Stimulated activated CD8-positive, alpha-beta memory T cell treated with anti-CD3 and anti-CD28 coated beads, Interleukin-15, amount 100 ng/mL, for 4 hours (primary cell): ENCODE measurements at regions not wholly inside any gene's neighbourhood (a gene's known extent, or its start where the extent isn't known, plus 50 kb on each side); places are given as distances from the start of the nearest gene placed in this dataset.

Source experiments
- DNase-seq, 2 donors: peaks; one replicate each; pipeline ENCODE4 v3.0.0-alpha.2; 2020; ENCODE audit warnings: low read depth in 2 of 2

DNA sequence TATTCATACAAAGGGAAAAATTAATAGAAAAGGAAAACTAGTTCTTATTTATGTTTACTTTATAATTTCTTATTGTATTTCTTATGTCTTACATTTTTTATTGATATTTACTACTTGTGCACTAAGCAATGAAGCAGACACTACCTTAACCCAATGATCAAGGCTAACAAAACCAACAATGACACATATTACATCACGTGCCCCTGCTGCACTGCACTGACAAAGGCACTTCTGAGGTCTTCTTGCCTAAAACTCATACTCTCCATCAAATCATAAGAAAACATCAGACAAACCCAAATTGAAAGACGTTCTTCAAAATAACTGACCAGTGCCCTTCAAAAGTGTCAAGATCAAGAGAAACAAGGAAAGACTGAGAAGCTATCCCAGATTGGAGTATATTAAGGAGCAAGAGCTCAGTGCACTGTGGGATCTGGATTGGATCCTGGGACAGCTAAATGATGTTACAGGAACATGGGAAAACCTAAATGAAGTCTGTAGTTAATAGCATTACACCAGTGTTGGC is 230.9 kb downstream of the AUH start:
- no peak for DNase-seq

DNA sequence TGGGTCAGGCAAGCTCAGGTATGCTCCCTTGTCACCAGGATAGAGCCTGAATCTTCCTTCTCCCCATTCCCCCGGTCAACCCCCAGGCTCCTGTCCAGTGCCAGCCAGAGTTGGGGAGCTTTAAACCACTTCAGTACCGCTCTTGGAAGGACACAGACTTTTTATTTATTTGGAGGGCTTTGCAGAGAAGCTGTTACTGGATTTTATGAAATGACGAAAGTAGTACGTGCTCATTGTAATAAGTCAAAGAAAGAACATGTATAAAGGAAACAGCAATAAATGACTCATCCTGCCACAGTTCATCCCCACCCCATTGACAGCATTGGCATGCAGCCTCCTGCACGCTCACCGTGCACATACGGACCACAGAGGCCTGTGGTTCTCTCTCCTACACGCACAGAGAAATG is 230.3 kb downstream of the AUH start:
- DNase-seq: peak; percentile 27 to 30

DNA sequence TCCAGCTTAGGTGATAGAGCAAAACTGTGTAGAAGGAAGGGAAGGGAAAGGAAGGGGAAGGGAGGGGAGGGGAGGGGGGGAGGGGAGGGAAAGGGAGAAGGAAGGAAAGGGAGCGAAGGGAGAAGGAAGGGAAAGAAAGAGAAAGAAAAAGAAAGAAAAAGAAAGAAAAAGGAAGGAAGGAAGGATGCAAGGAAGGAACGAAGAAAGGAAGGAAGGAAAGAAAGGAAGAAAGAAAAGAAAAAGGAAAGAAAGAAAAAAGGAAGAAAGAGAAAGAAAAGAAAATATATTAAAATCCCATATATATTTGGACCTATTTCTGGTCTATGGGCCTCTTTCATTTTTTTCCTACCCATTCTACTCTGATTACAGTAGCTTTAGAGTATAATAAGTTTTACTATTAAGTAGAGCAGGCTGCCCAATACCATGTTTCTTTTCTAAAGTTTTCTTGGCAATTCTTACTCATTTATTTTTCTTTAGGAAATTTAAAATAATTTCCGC is 229.1 kb downstream of the AUH start:
- no peak for DNase-seq

DNA sequence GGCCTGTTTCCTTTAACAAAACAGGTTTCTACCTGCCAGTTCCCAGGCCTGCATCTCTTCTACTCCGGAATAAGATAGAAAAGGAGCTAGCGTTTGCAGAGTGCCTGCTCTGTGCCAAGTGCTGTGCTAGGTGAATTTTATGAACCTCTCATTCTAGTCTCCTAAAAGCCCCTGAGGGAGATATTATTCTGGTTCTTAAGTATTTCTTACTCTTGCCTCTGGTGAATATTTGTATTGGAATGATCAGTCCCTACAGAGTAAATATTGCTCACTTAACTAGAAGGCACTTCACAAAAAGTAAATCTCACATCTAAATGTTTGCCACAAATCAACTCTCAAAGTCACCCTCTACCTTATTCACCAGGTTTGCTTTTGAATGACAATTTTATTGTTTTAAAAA is 227.1 kb downstream of the AUH start:
- DNase-seq: no peak

DNA sequence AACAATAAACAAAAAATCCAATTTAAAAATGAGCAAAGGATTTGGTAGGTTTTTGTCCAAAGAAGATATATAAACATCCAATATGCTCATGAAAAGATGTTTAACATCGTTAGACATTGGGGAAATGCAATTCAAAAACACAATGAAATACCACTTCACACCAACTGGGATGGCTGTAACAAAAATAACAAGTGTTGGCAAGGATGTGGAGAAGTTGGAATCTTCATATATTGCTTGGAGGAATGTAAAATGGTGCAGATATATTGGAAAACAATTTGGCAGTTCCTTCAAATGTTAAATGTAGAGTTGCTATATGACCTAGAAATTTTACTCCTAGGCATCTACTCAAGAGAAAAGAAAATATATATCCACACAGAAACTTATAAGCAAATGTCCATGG is 224.3 kb downstream of the AUH start:
- DNase-seq: no peak

DNA sequence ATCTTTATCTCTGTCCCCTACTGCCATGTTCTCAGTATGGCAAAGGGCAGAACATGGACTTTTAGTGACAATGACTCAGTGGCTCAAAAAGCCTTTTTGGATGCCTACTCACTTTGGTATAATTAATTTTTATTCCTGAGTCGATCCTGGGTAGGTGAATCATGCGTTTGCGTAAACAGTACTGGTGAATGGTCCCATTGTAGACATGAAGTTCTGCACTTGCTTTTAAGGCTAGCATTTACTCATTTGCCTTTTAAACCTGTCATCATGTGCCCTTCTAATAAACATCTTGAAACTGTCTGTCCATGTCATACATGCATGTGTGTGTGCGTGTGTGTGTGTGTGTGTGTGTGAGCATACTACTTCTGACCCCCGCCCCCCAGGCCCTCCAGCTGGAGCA is 223.0 kb downstream of the AUH start:
- no peak for DNase-seq

DNA sequence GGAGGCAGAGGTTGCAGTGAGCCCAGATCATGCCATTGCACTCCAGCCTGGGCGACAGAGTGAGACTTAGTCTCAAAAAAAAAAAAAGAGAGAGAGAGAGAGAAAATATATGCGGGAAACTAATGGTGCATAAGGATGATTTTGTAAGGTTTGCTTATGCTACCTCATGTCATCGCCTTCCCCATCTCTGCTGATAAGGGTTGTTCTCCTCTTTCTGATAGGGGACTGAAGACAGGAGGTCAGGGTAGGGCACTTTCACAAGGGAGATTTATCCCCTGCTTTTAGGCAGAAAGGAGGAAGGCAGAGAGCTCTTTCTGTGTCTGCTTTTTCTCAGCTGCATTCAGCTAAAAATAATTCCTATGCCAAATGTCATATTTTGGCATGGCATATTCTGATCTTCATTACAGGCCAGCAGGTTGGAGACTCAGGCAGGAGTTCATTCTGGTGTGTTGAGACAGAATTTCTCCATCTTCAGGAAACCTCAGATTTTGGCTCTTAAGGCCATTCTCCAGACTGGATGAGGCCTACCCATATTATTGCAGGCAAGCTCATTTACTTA is 220.2 kb downstream of the AUH start:
- DNase-seq: no peak

DNA sequence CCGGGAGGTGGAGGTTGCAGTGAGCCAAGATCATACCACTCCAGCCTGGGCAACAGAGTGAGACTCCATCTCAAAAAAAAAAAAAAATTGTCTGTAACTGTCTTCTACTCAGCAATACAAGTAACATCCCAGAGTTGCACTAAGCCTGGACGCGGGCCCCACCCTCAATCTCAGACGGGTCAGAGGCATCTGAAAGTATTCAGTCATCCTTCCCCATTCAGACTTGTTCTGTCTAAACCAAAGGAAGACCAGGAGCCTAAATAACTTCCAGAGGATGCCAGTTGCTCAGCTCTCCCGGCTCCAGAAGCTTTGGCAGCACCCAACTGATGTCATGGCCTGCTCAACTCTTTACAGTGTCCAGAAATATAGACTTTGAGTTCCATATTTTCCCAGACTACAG is 218.6 kb downstream of the AUH start:
- DNase-seq: no peak

DNA sequence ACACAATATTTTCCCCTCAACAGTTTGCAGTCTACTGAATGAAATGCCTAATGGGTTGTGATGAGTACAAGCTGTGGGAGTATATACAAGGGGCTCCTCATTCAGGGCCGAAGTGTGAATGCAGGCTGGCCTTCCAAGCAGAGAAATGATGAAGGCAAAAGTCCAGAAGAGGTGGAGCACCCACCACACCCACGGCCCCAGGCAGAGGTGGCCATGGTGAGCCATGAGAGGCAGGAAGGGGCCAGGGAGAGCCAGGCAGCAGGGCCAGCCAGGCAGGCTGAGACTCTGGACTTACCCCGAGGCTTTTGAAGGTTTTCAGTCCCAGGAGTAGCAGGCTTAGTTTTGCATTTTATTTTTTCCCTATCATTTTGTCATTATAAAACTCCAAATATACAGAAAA is 218.1 kb downstream of the AUH start:
- no peak for DNase-seq

DNA sequence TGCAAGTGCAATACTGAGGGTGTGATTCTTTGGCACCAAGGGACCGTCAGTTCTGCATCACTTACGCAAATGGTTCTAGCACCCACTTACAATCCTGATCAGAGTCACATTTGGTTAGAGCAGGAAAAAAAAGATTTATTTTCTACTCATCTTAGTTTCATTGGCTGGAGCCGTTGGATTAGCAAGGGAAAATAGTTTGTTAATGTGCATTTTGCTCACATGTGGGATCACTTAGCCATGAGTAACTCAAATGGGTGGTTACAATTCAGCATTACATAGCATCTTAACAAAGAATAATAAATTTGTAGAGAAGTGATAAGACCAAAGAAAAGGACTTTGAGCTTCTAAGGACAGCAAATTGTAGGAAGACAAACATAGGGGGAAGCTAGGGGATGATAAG is 216.9 kb downstream of the AUH start:
- no peak for DNase-seq

DNA sequence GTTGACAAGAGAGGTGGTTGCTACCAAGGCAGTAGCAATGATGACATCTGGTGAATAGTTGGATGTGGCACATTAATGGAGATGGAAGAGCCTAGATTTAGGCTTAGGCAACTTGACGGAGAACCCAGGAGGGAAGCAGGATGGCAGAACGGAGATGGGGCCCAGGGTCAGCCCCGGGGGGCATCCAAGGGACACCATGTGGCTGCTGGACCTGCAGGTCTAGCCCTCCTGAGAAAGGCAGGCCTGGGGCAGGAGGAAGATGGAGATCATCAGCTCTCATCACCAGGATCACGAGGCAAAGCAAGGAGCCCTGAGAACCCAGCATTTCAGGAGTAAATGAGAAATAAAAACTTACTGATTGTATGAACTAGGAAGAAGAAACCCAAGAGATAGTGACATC is 216.2 kb downstream of the AUH start:
- no peak for DNase-seq

DNA sequence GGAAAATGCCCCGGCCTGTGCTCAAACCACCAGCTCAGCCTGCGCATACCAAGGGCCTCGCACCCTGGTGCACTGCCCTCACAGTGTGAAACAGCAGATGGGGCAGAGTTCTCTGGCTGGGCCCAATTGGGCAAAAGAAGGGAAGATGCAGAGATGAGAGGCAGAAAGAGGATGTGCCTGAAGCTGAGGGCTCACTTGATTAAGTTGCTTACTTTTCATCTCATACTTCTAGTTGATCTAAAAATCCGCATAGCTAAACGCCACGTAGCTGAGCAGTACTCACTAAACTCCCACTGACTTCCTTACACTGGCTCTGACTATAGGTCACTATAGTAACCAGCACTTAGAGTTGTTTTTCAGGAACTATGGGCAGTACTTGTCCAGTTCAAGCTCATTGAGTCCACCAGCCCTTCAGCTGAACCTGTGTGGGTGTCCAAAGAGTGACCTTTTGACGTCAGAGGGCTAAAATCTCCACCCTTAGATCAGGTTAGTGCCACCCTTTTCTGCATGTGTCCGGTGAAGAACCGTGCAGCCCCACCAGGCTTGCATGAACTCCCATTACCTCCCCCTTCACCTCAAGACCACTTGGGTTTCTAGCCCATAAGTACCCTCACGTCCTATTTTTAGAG is 215.2 kb downstream of the AUH start:
- no peak for DNase-seq

DNA sequence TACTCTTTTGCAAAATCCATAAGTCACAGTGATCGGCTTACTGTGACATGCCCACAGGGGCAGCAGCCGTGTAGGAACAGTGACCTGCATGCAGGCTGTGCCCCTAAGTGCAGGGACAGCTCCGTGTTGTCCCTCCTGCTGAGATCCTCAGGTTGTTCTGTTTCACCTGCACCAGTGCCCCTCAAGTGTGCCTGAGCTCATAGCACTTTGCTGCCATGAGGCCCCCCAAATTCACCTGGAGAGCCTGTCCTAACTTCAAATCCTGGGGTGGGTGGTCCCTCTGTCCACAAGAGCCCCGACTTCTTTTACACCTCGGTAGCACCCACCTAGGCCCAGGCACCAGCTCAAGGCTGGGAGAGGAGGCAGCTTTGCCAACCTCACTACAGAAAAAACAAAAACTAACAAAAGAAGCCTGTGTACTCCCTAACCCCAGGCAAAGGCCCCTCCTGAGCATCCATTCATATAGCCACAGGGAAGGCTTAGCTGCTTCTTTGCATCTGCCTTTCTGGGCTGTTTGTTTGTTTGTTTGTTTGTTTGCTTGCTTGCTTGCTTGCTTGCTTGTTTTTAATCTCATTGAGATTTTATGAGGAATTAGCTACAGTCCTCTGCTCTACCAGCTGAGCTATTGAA is 214.5 kb downstream of the AUH start:
- no peak for DNase-seq

DNA sequence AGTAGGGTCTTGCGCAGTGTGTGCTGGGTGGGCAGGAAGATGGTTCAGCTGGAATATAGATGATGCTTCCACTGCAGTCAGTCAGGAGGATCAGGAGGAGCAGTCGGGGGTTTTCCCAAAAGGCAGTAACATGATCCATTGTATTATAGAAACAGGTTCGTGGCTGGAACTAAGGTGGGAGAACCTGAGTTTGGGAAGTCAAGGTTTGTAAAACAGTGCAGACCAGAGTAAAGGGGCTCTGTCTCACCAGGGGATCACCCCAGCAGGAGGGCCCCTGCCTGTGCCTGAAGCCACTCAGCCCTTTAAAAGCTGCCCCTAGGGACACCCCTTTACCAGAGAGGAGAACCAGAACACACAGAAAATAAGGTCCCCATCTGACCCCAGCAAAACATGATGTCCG is 213.4 kb downstream of the AUH start:
- DNase-seq: no peak

DNA sequence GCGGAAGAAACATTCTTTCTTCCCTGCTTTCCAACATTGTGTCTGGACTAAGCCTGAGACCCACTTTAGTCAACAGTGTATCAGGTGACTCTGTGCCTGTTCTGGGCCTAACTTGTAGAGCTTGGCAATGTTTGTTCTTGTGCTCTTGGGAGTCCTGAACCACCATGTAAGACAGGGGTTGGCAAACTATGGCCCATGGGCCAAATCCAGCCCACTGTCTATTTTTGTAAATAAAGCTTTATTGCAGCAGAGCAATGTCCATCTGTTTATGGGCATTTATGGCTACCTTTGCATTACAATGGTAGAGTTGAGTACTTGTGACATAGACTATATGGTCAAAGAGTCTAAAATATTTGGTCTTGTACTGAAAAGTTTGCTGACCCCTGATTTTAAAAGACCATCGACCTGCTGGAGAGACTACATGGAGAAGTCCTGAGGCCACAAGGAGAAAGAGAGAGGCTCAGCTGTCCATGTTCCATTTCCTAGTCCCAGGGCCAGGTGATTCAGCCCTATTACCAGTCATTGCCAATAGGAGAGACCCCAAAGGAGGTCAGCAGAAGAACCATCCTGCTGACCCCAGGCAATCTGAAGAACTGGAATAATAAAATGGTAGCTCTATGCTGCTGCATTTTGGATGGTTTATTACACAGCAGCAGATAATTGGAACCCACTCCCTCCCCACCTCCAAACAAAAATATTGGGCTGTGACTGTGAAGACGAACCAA is 211.3 kb downstream of the AUH start:
- no peak for DNase-seq

DNA sequence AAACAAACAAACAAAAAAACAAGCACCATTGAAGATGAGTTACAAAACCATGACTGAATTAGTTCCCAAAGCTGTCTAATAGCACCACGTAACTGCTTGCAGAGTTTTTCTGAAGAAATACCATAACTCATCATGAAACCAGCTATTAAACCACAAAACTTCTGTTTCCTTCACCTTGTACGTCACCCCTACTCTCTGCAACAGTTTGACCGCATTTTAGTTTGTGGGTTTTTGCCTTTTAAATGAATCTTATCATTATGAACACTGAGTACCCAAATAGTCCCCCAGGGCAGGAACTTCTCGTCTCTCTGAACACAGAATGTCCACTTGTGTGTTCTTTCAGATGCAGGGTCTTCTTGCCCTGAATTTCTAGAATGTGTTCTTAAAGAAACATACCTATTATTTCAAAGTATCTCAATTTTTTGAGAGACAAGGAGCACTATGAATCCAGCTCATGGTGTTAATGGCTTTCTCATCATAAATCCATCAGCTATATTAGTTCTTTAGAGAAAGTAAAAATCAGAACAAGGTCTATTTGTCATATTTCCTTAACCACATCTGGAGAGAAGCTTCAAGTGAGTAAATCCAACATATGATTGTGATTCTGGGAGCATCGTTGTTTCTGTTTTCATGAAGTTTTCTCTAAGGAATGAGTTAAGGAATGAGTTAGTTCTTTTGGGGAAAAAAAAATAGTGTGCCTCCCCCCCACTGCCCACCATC is 210.6 kb downstream of the AUH start:
- peak in 1 of 2 donors; percentile 26 for DNase-seq

DNA sequence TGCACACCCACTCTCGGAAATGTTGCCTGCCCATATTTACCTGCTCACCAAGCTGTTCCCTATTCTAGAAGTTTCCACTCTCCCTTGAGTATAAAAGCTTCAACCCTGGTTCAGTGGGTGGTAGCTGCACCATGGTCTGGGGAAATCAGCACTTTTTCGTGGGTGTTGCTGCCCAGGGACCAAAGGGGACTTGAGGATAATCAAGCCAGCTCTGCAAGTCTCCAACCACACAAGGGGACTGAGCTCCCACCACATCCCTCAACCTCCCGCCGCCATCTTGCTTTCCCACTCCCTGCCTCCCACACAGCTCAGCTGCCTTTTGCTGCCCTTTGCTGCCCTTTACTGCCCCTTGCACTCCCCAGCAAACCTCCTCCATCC is 210.0 kb downstream of the AUH start:
- DNase-seq: no peak

DNA sequence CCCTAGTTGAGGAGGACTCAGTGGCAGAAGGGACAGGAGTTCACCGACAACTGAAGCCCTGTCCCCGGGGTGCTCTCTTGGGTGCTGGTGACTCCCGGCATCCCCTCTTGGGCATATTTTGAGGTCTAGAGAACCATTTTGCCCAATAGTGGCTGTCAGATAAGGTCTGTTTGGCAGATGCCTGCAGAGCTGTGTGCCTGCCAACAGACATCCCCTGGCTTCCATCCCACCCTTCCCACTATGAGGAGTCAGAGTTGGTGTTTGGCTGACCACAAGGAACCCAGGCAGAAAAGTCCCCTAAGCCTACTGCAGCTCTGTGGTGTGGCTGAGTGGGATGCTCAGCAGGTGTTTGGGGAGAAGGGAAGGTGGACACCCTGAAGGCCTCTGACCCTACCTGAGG is 207.0 kb downstream of the AUH start:
- no peak for DNase-seq

DNA sequence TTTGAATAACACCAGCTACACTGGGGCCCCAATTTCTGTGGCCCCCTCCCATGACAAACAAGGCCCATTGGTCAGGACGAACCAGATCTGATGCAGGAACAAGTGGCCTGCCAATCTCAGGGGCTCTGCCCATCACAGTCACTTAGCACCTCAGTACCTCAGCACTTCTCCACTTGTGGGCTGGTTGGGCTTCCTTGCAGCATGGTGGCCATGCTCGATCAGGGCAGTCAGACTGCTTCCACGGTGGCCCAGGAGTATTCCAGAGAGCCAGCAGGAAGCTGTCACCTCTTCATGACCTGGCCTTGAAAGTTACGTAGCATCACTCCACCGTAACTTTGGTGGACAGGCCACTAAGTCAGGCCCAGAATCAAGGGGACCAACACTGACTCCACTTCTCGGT is 206.5 kb downstream of the AUH start:
- DNase-seq: no peak

DNA sequence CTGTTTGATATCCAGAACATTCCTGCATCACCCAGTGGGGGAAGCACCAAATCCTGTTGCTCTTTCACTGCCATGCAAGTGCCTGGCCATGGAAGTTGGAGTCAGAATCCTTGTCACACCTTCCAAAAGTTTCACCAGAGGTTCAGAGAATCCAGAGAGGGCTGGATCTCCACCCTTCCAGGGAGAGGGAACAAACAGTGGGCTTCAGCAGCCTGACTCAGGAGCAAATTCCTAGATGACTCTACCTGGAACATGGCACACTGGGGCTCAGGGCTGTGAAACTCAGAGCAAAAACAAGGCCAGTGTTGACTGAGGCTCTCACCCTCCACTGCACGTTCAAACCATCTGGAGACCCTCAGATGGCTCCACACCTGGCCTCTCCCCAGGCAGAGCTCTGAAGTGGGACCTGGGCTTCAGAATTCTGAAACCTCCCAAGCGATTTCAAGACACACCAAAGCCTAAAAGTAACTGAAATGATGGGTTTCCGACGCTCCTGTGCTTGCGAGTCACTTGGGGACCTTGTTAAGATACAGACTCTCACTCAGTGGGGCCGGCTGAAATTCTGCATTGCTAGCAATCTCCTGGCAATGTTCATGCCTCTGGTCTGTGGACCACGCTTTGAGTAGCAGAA is 205.9 kb downstream of the AUH start:
- no peak for DNase-seq

DNA sequence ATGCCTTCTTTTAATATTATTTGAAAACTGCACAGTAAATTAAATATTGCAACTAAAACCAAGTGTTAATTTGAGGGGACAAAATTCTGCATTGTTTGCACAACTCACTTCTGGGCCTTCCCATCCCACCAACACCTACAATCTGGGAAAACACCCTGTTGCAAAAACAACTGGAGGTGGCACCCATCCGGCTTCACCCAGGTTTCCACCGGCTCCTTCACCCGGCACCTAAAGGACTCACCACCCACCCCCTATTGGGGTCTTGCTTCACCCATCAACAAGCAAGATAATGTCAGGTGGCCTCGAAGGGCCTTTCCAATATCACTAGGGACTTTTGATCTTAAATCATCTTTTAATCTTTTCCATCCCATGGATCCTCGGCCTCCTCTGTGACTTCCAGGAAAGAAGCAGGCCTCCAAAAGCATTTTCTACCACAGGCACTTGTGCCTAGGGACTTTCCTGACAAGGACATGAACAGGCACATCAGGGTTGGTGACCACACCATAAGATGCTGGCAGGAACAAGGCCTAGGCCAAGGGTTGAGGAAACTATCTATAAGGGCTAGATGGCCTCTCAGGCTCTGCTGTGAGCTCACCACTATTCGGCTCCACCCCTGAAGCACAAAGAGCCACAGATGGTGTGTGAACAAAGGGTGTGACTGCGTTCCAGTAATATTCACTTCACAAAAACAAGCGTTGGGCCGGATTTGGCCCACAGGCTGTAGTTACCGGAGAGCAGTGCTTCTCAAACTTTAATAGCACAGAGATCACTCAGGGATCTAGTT is 205.1 kb downstream of the AUH start:
- no peak for DNase-seq
